ENCODE measurements at regions not wholly inside any gene's neighbourhood (a gene's known extent, or its start where the extent isn't known, plus 50 kb on each side); places are given as distances from the start of the nearest gene placed in this dataset.

DNA sequence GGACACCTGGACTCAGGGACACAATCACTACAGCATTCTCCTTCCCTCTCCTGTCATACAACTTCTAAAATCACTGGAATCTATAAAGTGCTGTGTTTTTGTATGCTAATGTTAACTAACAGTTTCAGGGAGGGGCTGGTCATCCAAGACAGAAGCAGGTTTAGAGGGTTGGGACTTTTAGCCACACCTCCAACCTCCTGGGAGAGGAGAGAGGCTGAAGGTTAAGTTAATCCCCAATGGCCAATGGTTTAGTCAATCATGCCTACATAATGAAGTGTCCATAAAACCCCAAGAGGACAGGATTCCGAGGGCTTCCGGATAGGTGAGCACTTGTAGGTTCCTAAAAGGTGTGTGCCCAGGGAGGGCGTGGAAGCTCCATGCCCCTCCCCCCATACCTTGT, 219.3 kb upstream of the CTNNB1 start:
- Mint-ChIP-seq H3K27me3 (no peaks in the 10 kb centered on the region), H3K27ac (no peak overlapping the region), H3K36me3 (ENCODE audit: insufficient read depth) (no peaks in the 10 kb centered on the region), H3K4me1 (ENCODE audit: low read depth) (no peaks in the 10 kb centered on the region), H3K9me3 (ENCODE audit: low read depth) (no peaks in the 10 kb centered on the region), H3K4me3 (ENCODE audit: low read depth) (no peak overlapping the region)
- DNase-seq (ENCODE audit: low spot score, unreplicated experiment): no peak
- TF ChIP-seq CTCF (IDR thresholded peaks at IDR 0.05; ENCODE audit: unreplicated experiment): no peak

GRCh38 chr3:40980467-40980866, 218.8 kb upstream of the CTNNB1 start:
- no peaks in the 10 kb centered on the region for H3K36me3 Mint-ChIP-seq (ENCODE audit: insufficient read depth)
- H3K4me3 Mint-ChIP-seq (ENCODE audit: low read depth): no peak overlapping the region
- no peak for TF ChIP-seq CTCF (IDR thresholded peaks at IDR 0.05; ENCODE audit: unreplicated experiment)
- no peaks in the 10 kb centered on the region for H3K9me3 Mint-ChIP-seq (ENCODE audit: low read depth)
- no peak for DNase-seq (ENCODE audit: low spot score, unreplicated experiment)
- no peak overlapping the region for H3K27ac Mint-ChIP-seq
- H3K4me1 Mint-ChIP-seq (ENCODE audit: low read depth): no peaks in the 10 kb centered on the region
- H3K27me3 Mint-ChIP-seq: no peaks in the 10 kb centered on the region

DNA sequence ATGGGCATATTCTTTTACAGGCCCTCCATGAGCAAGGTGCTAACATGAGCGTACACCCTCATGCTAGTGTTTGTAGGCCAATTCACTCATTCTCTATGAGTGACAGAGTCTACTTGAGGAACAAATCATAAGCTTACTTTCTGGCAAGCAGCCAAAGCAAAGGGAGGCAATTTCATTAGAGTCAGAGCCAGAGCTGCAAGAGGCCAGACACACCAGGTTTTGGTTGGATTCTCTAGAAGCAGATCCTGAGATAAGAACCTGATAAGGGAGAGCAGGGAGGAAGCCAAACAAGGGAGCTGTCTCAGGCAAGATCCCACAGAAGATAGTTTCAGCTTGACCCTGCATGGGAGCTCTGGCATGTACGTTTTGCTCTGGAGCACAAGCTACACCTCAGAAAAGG, 214.1 kb upstream of the CTNNB1 start:
- H3K4me3 Mint-ChIP-seq (ENCODE audit: low read depth): no peak overlapping the region
- H3K4me1 Mint-ChIP-seq (ENCODE audit: low read depth): no peaks in the 10 kb centered on the region
- no peaks in the 10 kb centered on the region for H3K27me3 Mint-ChIP-seq
- no peak for TF ChIP-seq CTCF (IDR thresholded peaks at IDR 0.05; ENCODE audit: unreplicated experiment)
- DNase-seq (ENCODE audit: low spot score, unreplicated experiment): no peak
- no peak overlapping the region for H3K27ac Mint-ChIP-seq
- H3K9me3 Mint-ChIP-seq (ENCODE audit: low read depth): no peaks in the 10 kb centered on the region
- H3K36me3 Mint-ChIP-seq (ENCODE audit: insufficient read depth): no peaks in the 10 kb centered on the region

DNA sequence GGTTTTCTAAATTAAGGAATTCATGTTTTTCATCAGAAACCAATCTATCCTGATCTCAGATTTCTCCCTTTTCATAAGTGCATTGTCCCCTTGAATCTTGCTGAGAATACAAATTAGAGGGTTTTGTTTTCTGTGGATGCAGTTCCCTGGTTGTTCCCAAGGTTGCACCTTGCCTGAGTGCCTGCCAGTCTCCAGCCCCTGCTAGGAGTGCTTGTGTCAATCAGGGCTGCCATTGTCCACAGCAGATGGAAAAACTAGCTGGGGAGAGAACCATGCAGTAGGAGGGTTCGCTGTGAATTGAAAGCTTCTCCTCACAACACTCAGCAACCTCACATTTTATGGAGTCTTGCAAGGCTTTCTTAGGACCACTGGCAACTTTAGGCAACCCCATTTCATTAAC, 210.8 kb upstream of the CTNNB1 start:
- Mint-ChIP-seq H3K4me3 (ENCODE audit: low read depth) (no peak overlapping the region), H3K27me3 (no peaks in the 10 kb centered on the region), H3K27ac (no peak overlapping the region), H3K9me3 (ENCODE audit: low read depth) (no peaks in the 10 kb centered on the region), H3K4me1 (ENCODE audit: low read depth) (no peaks in the 10 kb centered on the region), H3K36me3 (ENCODE audit: insufficient read depth) (no peaks in the 10 kb centered on the region)
- no peak for TF ChIP-seq CTCF (IDR thresholded peaks at IDR 0.05; ENCODE audit: unreplicated experiment)
- DNase-seq (ENCODE audit: low spot score, unreplicated experiment): no peak

- no peaks in the 10 kb centered on the region for H3K4me1 Mint-ChIP-seq (ENCODE audit: low read depth)
- TF ChIP-seq CTCF (IDR thresholded peaks at IDR 0.05; ENCODE audit: unreplicated experiment): no peak
- H3K36me3 Mint-ChIP-seq (ENCODE audit: insufficient read depth): no peaks in the 10 kb centered on the region
- no peak for DNase-seq (ENCODE audit: low spot score, unreplicated experiment)
- H3K27ac Mint-ChIP-seq: no peak overlapping the region
- no peak overlapping the region for H3K4me3 Mint-ChIP-seq (ENCODE audit: low read depth)
- no peaks in the 10 kb centered on the region for H3K9me3 Mint-ChIP-seq (ENCODE audit: low read depth)
- H3K27me3 Mint-ChIP-seq: no peaks in the 10 kb centered on the region
Observed at GRCh38 chr3:40989141-40990061, 209.9 kb upstream of the CTNNB1 start.

All from progenitor cell of endocrine pancreas (in vitro differentiated cells).